HL-60 (cell line): ENCODE measurements at regions not wholly inside any gene's neighbourhood (a gene's known extent, or its start where the extent isn't known, plus 50 kb on each side); places are given as distances from the start of the nearest gene placed in this dataset.

Experiments
- CTCF ChIP-seq: IDR thresholded peaks from one replicate; pipeline ENCODE4 v1.5.1; 2011; ENCODE audit warnings: low read length, control low read depth, inconsistent platforms; ENCODE audit not compliant: insufficient read depth
- POLR2AphosphoS5 ChIP-seq: IDR thresholded peaks from 2 replicates; pipeline ENCODE4 v1.6.1; 2012; ENCODE audit warnings: low read depth
- REST ChIP-seq: IDR thresholded peaks from 2 replicates; pipeline ENCODE4 v1.6.1; 2012; ENCODE audit warnings: low read depth; ENCODE audit not compliant: insufficient replicate concordance

GRCh38 chr16:55252577-55252976, 71.4 kb upstream of the IRX6 start:
- no peak for TF ChIP-seq CTCF
- TF ChIP-seq REST, result no peak
- TF ChIP-seq POLR2AphosphoS5, result no peak
